ENCODE measurements at regions not wholly inside any gene's neighbourhood (a gene's known extent, or its start where the extent isn't known, plus 50 kb on each side); places are given as distances from the start of the nearest gene placed in this dataset.

GRCh38 chr4:151561551-151562256, 152.7 kb downstream of the FHIP1A start:
- TF ChIP-seq CTCF (IDR thresholded peaks at IDR 0.05; ENCODE audit: low read depth, low read length) (no peak), EZH2phosphoT487 (IDR thresholded peaks at IDR 0.05; ENCODE audit: low read depth) (no peak)
